AG04450 (cell line): ENCODE measurements at regions not wholly inside any gene's neighbourhood (a gene's known extent, or its start where the extent isn't known, plus 50 kb on each side); places are given as distances from the start of the nearest gene placed in this dataset.

ENCODE experiments used
- CTCF ChIA-PET: fragments of 300-600, 350-600 bp; formaldehyde crosslinking; extraction: SDS; loops from one replicate; lab custom pipeline; 2022; ENCODE audit warnings: antibody characterized with exemption, inconsistent platforms; lab: Charles Lee
- POLR2A ChIA-PET: fragments of 350-600 bp; formaldehyde crosslinking; extraction: SDS; loops from one replicate; lab custom pipeline; 2021; ENCODE audit warnings: antibody characterized with exemption, inconsistent platforms; lab: Yijun Ruan, JAX
- DNase-seq: peaks from one replicate; pipeline ENCODE4 v3.0.0-alpha.2; 2011; ENCODE audit warnings: low read depth, low spot score
- H3K27ac ChIP-seq: one replicate; pipeline ENCODE4 v1.5.1; 2012; ENCODE audit warnings: low read depth, low read length, control low read depth
- H3K27me3 ChIP-seq: one replicate; pipeline ENCODE4 v1.6.0; 2012; ENCODE audit warnings: low read length; ENCODE audit not compliant: control insufficient read depth, insufficient read depth
- H3K4me3 ChIP-seq: 2 replicates; pipeline ENCODE4 v1.5.1; 2011; ENCODE audit warnings: mild to moderate bottlenecking, low read depth, low read length, control low read depth
- H3K9me3 ChIP-seq: 2 replicates; pipeline ENCODE4 v1.5.1; 2012; ENCODE audit warnings: low read length; ENCODE audit not compliant: control insufficient read depth, insufficient read depth
- TF ChIP-seq, protein P1 (sequence below): IDR thresholded peaks from 2 replicates; pipeline ENCODE4 v1.5.1; 2011; ENCODE audit warnings: low read depth, low read length, control low read depth, inconsistent platforms

DNA sequence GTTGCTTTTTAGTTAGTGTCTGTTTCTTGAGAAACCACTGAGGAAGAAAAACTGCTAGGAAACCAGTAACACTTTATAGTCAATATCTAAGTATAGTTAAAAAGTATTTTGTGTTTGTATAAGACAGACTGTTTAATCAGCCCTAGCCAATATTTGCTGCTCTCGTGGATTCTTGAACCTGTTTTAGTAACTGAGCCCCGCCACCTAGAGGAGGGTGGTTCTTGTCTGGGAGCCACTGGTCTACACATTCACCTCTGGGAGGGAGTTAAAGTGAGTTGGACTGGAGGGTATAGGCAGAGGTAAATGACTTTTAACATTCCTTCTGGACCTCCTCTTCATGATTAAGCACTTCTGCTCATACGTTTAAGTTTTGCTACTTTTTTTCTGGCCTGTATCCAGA is 117.2 kb downstream of the SPATA31D1 start:
- ChIA-PET POLR2A (no interaction called here), CTCF (no interaction called here)
- no peaks in the 10 kb centered on the region for H3K27me3 ChIP-seq
- H3K27ac ChIP-seq: no peak overlapping the region
- TF ChIP-seq, protein P1, sequence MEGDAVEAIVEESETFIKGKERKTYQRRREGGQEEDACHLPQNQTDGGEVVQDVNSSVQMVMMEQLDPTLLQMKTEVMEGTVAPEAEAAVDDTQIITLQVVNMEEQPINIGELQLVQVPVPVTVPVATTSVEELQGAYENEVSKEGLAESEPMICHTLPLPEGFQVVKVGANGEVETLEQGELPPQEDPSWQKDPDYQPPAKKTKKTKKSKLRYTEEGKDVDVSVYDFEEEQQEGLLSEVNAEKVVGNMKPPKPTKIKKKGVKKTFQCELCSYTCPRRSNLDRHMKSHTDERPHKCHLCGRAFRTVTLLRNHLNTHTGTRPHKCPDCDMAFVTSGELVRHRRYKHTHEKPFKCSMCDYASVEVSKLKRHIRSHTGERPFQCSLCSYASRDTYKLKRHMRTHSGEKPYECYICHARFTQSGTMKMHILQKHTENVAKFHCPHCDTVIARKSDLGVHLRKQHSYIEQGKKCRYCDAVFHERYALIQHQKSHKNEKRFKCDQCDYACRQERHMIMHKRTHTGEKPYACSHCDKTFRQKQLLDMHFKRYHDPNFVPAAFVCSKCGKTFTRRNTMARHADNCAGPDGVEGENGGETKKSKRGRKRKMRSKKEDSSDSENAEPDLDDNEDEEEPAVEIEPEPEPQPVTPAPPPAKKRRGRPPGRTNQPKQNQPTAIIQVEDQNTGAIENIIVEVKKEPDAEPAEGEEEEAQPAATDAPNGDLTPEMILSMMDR: no peak
- H3K4me3 ChIP-seq: no peak overlapping the region
- no peak for DNase-seq
- peaks cover 3% of the 10 kb centered on the region; the same call in 1 of the 2 replicates for H3K9me3 ChIP-seq

DNA sequence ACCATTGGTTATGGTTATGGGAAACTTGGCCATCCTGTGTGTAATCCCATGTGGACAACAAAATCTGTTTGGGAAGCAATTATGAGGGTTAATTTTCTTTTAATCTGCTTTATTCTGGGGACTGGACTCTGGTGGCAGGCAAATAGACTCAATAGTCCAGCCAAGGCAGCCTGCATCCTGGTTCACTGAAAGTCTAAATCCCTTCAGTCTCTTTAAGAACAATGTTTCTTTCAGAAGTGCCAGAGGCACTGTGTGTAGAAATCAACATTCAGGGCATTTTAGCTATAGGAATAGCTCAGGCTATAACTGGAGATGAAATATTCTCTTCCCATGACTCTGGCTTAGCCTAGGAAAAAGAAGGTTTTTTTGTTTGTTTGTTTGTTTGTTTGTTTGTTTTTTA is 118.0 kb downstream of the SPATA31D1 start:
- H3K27ac ChIP-seq: no peak overlapping the region
- ChIA-PET CTCF (no interaction called here), POLR2A (no interaction called here)
- no peaks in the 10 kb centered on the region for H3K27me3 ChIP-seq
- H3K9me3 ChIP-seq: peaks cover 3% of the 10 kb centered on the region; the same call in 1 of the 2 replicates
- TF ChIP-seq, protein P1: no peak
- no peak overlapping the region for H3K4me3 ChIP-seq
- DNase-seq: no peak

DNA sequence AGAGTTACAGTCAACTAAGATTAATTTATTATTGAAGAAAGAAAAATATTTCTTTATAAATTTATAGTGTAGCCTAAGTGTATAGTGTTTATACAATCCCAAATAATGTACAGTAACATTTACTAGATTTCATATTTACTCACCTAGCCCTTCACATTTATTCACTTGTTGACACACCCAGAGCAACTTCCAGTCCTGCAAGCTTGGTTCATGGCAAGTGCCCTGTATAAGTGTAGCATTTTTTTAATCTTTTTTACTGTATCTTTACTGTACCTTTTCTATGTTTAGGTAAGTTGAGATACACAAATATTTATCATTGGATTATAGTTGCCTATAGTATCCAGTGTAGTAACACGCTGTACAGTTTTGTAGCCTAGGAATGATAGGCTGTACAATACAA is 119.9 kb downstream of the SPATA31D1 start:
- no peaks in the 10 kb centered on the region for H3K27me3 ChIP-seq
- H3K27ac ChIP-seq: no peak overlapping the region
- TF ChIP-seq, protein P1: no peak
- no peaks in the 10 kb centered on the region for H3K9me3 ChIP-seq
- no peak for DNase-seq
- ChIA-PET CTCF (interaction anchor here (0.9 kb wide), 1 partner anchor 498 kb away, joined by 3 read pairs; no protein-coding TSS in a partner anchor), POLR2A (no interaction called here)
- no peak overlapping the region for H3K4me3 ChIP-seq

DNA sequence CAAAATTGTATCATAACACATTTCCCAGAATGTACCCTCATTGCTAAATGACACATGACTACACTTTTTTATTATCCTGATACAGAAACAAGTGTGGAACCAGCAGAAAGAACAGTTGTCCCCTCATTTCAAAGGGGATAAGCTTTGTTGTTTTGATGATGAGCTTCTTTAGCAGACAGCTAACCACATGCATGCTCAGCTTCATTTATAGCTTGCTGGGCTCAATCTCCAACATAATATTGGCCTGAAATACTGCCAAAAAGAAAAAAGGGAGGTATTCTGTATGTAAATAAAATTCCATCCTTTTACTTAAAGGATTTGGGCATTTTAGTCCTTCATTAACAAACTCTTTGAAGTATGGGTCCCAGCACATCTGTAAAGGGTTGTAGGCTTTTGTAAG is 120.4 kb downstream of the SPATA31D1 start:
- H3K4me3 ChIP-seq: no peak overlapping the region
- no peaks in the 10 kb centered on the region for H3K27me3 ChIP-seq
- ChIA-PET CTCF (interaction anchor here (0.9 kb wide), 1 partner anchor 498 kb away, joined by 3 read pairs; no protein-coding TSS in a partner anchor), POLR2A (no interaction called here)
- TF ChIP-seq, protein P1: no peak
- no peak for DNase-seq
- no peaks in the 10 kb centered on the region for H3K9me3 ChIP-seq
- no peak overlapping the region for H3K27ac ChIP-seq

DNA sequence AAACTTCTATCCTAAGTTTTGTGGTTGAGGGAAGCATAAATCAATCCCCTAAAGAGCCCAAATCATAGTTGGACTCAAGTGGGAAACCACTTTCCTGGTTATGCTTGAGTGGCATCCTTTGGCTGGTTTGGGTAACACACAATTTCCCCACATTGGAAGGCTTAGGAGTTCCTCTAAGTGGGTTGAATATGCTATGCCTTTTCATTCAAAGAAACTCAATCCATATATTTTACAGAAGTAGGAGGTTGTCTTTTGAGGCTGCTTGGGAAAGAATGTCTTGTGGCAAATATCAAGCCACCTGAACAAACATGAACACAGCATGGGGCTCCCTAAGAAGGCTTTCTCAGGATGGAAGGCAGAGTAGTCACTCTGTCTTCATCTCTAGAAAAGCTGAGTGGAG is 121.1 kb downstream of the SPATA31D1 start:
- Histone ChIP-seq H3K9me3 (no peaks in the 10 kb centered on the region), H3K27ac (no peak overlapping the region), H3K4me3 (no peak overlapping the region), H3K27me3 (no peaks in the 10 kb centered on the region)
- ChIA-PET POLR2A (no interaction called here), CTCF (no interaction called here)
- DNase-seq: no peak
- TF ChIP-seq, protein P1: no peak
